ENCODE measurements at regions not wholly inside any gene's neighbourhood (a gene's known extent, or its start where the extent isn't known, plus 50 kb on each side); places are given as distances from the start of the nearest gene placed in this dataset.

DNA sequence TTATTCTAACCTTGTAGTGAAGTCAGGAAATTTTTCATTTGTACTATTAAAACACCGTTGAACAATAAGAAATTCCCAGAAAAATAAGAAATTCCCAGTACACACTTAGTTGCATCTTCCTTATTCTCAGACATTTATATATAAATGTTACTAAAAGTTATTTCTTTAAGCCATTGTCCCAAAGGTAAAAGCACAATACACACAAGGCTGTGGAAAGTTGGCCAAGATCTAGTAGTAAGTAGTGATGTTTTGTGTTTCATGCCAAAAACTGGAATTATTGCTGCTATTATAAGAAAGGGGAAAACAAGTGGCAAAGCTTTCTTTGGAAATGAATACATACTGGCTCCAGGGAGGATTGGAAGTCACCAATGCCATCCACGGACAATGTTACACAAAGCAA, 802.5 kb upstream of the DPPA4 start:
- intact Hi-C loops (cut with DNase I, micrococcal nuclease), result no loop called here
- no peak for ATAC-seq
- DNase-seq, result no peak

DNA sequence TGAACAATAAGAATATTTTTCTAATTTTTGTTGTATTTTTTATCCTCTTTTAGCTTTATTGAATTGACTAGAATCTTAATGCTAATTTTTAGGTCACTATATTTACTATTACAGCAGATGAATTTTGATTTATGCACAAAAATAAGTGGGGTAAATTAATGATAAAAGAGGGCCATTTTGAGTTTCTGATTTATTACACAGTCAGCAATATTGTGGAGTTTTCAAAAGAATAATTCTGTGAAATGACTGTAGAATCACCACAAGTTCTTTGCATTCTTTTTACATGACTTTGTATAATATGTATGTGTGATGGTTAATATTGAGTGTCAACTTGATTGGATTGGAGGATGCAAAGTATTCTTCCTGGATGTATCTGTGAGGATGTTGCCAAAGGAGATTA, 812.4 kb upstream of the DPPA4 start:
- DNase-seq (no peak), ATAC-seq (no peak)
- intact Hi-C loops (cut with DNase I, micrococcal nuclease), result no loop called here

DNA sequence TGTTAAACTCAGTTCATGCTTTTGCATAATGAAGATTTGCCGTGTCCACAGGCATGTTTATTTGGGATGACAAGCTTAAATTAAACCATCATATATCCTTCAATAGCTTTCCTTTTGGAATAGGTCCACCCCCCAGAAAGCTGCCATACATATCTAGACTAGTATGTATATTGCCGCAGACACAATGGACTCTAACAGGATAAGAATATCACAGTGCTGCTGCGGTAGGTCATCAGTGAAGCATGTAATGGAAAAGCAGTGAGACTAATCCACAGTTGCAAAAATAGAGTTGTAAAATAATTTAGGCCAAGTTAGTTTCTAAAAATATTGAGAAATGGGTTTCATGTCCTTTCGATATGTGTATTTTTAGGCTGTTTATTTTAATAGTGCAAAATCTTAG, 819.9 kb upstream of the DPPA4 start:
- no peak for DNase-seq
- ATAC-seq, result no peak
- intact Hi-C loops (cut with DNase I, micrococcal nuclease), result no loop called here

DNA sequence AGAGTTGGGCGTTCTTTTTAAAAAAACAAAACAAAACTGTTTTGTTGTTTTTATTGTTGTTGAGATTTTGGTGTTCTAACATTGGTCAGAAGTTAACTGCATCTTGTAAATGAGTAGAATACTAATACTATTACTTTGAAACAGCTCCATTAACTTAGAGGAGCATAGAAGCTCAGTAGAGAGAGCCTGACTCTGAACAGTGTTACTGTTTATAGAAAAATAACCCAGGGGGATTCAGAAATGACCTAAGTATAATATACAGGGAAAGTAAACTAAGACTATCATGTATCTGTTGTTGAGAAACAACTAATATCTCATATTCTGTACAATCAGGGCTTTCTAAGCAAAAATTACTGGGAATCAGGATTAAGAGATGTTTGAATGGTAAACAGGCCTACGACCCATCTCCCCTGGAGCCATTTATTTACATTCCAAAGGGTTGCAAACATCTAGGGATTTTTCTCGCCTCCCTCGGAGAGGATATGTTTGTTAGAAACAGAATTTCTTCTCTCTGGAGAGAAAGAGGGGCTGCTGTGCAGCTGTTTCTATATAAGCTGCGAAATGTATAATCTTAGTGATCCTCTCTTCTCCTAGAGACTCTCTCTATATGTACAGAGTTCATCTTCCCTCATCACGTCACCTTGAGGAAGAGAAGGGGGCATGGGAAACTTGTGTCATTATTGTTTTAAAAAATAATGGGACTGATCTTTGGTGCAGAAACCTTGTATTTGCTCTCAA, 827.5 kb upstream of the DPPA4 start:
- intact Hi-C loops (cut with DNase I, micrococcal nuclease), result loop anchor here in 1 of 2 donors (5.0 kb wide), 1 partner anchor 52 kb away; no protein-coding TSS in a partner anchor
- ATAC-seq (no peak), DNase-seq (no peak)

DNA sequence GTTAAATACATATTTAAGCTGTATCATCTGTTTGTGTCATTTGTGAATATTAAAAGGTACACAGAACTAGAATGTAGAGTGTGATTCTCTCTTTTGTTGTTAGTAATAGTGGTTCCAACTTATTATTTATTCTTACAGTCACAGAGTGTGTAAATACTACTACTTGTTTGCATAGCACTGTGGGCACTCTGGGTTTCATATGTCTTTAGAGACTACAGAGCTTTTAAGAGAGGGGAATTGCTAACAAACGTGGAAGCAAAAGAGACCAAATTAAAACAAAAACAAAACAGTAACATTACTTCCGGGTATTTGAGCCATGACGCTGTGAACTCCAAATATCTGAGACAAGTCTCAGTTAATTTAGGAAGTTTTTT, 828.0 kb upstream of the DPPA4 start:
- no peak for DNase-seq
- intact Hi-C loops (cut with DNase I, micrococcal nuclease), result no loop called here
- ATAC-seq, result no peak

DNA sequence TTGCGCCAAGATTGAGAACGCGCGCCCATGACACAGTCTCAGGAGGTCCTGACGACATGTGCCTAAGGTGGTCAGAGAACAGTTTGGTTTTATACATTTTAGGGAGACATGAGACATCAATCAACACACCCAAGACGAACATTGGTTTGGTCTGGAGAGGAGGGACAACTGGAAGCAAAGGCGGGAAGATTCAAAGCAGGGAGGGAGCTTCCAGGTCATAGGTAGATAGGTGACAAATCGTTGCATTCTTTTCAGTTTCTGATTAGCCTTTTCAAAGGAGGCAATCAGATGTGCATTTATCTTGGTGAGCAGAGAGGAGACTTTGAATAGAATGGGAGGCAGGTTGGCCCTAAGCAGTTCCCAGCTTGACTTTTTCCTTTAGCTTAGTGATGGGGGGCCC, 828.4 kb upstream of the DPPA4 start:
- DNase-seq, result no peak
- no peak for ATAC-seq
- intact Hi-C loops (cut with DNase I, micrococcal nuclease), result no loop called here

DNA sequence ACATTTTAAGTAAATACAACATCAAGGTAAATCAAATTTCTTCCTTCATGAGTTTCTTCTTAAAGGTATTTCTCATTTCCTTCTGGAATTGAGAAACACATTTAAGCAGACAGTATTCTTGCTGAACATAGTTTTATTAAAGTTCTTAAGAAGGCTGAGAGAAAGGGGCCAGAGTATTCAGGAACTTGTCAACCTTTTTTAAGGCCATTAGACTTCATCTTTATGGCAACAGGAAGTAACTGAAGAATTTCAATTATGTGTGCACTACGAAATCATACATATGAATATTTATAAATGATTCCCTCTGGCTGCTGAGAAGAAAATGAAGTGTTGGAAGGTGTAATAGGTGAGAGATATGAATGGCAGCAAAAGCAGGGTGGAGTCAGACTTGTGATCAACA, 829.4 kb upstream of the DPPA4 start:
- no peak for DNase-seq
- intact Hi-C loops (cut with DNase I, micrococcal nuclease), result no loop called here
- no peak for ATAC-seq

DNA sequence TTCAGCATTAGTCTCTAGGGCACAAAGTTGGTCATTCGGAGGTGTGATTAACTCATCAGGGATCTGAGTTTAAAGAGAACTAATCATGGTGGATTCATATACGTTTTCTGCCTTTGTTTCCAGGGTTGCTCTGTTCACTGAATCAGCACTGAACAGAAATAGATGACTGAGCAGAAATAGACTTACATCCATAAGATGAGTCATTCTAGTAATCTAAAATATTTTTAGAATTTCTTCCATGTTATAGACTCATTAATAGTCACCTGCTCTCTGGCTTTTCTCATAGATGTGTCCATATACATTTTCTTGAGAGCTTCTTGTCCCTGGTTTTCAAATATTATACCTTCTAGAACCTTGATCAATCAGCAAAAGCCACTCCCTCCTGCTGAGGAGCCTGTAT, 837.6 kb upstream of the DPPA4 start:
- ATAC-seq, result no peak
- intact Hi-C loops (cut with DNase I, micrococcal nuclease), result no loop called here

DNA sequence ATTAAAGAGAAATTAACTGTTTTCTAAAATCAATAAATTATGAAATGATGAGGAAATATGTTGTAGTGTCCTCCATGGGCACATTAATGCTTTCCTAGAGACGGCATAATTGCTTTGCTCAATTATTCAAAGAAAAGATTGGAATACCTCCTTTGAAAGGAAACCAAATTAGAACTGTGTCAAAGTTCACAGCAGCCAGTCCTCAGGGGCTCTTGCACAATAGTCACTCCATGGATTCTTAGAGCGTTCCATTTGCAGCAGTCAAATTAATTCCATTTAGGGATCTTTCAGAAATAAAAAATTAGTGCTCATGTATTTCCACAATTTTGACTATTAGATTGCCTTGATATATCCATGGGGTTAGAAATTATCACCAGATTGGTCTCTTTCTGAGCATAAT, 841.6 kb upstream of the DPPA4 start:
- ATAC-seq, result no peak
- intact Hi-C loops (cut with DNase I, micrococcal nuclease), result no loop called here
- DNase-seq, result no peak

More for the DNA sequence above, 837.6 kb upstream of the DPPA4 start:
- DNase-seq, result no peak

DNA sequence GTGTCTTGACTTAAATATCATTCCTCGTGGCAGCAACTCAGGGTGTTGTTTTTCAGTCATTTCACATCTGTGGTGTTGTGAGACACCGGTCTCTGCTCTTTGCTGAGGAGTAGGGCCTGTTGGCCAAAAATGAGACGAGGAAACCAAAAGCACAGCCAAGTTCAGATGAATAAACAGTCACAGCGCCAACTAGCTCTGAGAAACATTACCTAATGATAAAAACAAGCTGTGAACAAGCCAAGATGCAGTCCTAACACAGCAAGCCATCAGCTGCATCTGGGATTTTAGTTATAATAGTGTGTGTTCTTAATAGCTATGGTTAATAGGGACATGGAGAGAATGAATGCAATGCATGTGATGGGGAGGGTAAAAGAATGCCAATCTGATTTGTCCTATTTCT, 843.4 kb upstream of the DPPA4 start:
- ATAC-seq (no peak), DNase-seq (no peak)
- intact Hi-C loops (cut with DNase I, micrococcal nuclease), result no loop called here

DNA sequence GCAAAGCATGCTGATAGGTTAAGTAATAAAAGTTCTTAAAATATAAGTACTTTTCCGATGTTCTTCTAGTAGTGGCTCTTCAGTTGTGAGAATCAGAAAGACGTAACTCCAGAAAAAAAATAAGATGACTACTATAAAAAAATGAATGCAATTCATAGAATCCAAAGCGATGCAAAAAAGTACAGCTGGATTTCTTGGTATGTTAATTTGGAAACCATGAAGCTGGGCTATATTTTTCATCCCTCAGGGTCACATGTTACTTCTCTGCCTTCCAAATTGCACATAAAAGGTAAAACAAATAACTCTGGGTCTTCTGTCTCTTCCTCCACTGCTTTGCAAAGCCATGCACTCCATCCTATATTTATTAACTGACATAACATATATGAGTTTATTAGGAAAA, 843.9 kb upstream of the DPPA4 start:
- ATAC-seq (no peak), DNase-seq (no peak)
- intact Hi-C loops (cut with DNase I, micrococcal nuclease), result no loop called here

DNA sequence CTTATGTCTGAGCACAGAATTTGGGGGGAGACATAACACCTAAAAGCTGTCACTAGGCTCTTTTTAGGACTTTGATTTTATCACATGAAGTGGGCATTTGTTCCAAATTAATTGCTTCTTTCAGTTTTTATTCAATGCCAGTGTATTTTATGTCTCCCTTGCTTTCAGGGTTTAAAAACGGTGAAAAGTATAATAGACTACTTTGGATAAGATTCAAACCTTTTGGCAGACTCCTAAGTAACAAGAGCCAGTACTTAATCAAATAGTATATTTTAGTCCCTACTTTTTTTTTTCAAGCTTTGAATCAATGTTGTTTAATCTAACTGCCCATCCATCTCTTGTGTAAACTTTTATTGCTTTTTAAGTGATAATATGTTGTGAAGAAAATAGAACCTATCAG, 847.2 kb upstream of the DPPA4 start:
- intact Hi-C loops (cut with DNase I, micrococcal nuclease), result no loop called here
- DNase-seq, result no peak
- no peak for ATAC-seq

DNA sequence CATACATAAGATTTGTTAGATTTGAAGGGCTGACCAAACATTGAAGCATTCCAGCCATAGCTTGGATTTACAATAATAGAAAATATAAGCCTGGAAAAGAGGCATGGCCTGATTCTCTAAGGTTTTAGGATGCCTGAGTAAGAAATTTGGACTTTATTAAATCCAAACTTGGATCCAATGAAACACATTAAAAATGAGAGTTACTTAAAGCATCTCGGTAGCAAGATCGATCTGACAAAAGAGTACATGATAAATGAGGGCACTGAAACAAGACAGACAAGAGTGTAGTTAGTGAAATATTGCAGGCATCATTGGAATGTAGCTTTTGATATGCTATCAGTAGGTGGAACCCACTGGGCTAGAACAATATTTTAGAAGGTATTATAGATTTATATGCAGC, 855.7 kb upstream of the DPPA4 start:
- intact Hi-C loops (cut with DNase I, micrococcal nuclease), result no loop called here
- ATAC-seq, result no peak
- no peak for DNase-seq

DNA sequence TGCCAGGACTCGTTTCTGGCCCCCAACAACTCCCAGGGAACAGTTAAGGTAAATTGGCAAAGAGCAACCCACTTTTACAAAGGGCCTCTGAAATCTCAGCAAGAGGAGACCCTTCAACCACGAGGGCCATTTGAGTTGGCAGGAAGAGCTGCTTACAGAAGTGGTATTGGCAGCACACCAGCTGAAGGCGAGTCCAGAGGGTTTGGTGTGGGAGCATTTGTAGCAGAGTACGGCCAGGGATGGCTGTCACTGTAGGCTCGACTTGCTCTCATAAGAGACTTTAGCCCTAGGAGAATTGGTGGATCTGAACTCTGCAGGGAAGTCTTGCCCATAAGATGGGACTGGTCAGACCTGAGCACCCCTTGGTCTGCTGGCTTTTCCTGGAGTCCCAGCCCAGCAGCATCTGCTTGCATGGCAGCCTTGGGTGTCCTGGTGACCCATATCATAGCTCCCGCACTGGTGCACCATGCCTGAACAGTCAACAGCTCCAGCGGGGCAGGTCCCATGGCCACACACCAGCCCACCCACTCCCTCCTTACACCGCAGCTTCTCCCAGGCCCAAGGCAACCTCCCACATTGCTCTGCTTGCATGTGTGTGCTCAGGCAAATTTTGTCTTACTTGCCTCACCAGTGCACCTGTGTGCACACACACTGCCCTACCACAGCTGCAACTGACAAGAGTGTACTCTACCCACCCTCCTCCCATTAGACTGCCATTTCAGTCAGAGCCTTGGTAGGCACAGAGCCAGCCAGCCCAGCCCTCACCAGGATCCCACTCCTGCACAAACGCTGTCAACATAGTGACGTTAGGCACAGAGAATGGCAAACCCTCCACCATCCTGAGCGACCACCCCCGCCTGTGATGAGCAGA, 861.6 kb upstream of the DPPA4 start:
- DNase-seq (no peak), ATAC-seq (no peak)
- intact Hi-C loops (cut with DNase I, micrococcal nuclease), result no loop called here

DNA sequence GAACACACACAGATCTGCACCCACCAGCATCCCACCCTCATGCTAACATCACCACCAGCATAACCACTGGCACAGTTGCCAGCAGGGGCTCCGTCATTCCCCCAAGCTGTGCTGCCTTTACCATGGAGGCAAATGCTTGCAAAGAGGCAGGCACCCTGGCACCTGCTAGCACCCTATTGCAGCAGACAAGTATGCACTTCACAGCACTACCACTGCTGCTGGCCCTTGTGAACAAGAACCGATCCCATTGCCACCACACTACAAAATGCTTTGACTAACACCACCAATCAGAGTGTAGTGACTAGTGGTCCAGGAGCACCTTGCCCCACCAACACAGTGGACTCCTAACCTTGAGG, 862.2 kb upstream of the DPPA4 start:
- ATAC-seq, result no peak
- intact Hi-C loops (cut with DNase I, micrococcal nuclease), result no loop called here
- DNase-seq, result no peak

DNA sequence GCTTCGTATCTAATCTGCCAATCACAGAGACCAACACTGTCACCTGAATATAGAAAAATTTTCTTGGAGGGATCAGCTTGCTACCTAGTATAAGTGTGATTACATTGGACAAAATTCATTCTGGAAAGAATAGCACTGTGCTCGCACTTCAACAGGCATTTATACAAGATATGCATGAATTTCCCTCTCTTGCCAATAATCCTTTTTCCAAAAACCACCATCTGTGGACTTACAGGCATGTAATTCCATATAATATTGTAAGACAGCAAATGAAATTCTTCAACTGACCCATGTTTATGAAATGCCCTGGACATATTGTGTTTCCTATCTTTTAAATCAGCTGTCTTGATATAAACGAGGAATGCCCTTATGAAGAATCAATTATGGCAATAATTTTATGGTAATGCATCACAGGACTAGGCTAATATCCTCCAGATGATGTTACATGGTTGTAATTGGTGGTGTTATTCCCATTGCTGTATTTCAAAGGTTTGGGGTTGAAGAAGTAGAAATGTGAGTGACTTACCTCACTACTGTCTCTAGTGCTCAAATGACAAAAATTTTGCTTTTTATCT, 861.4 kb upstream of the NECTIN3 start:
- intact Hi-C loops (cut with DNase I, micrococcal nuclease), result no loop called here
- DNase-seq, result no peak
- ATAC-seq, result no peak

DNA sequence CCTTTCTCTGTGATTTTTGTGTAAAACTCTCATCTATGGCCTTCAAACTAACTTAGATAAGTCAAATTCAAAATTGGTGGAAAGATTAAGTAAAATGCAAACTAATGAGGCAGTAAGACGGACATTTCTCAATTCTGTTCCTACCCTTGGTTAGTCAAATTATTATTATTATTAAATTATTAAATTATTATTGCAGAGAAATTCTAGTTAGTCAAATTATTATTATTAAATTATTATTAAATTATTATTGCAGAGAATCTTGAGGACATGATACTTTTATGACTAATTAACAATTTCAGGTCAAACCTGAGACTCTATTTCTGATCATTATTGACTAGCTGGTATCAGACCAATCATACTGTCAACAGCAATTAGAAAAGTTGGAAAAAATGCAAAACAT, 845.0 kb upstream of the NECTIN3 start:
- intact Hi-C loops (cut with DNase I, micrococcal nuclease), result no loop called here
- DNase-seq, result no peak
- ATAC-seq, result no peak

DNA sequence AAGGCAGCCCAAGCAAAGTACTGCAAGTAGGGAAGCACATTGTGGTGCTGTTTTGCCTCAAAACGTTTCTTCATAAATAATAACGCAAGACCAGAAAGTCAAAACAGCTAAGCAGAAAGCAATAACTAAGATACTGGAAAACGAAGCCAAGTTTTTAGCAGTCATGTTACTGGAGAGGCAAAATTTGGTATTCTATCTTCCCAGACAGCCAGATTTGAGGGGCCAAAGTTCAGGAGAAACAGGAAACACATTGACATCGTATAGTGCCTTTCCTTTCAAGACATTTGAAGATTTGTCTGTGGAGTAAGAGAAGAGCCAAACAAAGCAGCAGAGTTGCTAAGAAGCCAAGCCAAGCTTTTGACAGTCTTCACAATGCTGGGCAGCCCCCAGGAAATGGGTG, 843.6 kb upstream of the NECTIN3 start:
- DNase-seq, result no peak
- no peak for ATAC-seq
- intact Hi-C loops (cut with DNase I, micrococcal nuclease), result no loop called here

DNA sequence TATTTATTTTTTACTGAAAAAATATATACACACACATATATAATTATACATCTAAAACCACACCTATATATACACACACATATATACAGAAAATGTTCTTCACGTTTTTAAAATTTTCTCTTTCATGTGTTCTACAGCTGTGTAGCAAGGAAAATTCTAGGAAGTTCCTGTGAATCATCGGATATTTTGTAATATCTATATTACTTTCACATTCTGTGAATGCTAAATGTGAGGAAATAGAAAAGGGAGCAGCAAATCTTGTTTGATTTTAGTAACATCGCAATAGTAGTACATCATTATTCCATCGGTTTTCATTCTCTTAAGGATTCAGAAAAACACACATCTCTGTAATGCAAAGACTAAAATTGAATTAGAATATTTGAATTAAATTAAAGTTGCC, 836.8 kb upstream of the NECTIN3 start:
- ATAC-seq (no peak), DNase-seq (no peak)
- intact Hi-C loops (cut with DNase I, micrococcal nuclease), result no loop called here

DNA sequence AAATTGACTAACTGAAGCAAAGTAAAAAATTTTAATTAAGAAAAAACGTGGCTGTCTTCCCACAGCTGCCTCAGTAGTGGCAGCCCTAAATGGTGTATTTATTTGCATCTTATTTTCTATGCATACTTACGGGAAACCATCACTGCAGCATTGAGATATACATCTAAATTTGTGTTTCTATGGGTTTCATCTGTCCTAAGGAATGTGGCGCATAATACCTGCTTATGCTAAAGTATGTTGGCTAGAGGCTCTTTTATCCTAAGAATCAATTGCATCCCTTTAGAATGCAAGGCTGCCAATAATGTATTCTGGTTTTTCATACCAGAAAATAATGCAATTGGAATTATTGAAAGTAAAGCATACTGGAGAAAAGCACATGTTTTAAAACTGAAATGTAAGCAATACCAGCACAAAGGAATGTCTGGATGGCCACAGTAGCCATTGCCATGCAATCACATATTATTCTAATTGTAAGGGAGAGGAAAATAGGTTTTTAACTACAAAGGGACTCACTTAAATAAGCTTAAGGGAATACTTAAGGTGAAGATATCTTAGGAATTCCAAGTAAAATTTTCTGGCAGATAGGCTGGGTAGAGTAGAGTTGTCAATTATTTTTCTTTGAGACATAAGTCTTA, 834.5 kb upstream of the NECTIN3 start:
- no peak for ATAC-seq
- intact Hi-C loops (cut with DNase I, micrococcal nuclease), result no loop called here
- DNase-seq, result no peak
